ENCODE measurements at regions not wholly inside any gene's neighbourhood (a gene's known extent, or its start where the extent isn't known, plus 50 kb on each side); places are given as distances from the start of the nearest gene placed in this dataset.

- no peaks in the 10 kb centered on the region for H3K27me3 ChIP-seq
- no peak overlapping the region for H3K4me3 ChIP-seq
- H3K9me3 ChIP-seq, result no peaks in the 10 kb centered on the region
- TF ChIP-seq CTCF (IDR thresholded peaks at IDR 0.05), result no peak
- H3K27ac ChIP-seq, result no peak overlapping the region
- H3K4me1 ChIP-seq, result peaks cover 0 to 10% of the 10 kb centered on the region in 2 donors
- intact Hi-C loops (cut with DNase I), result no loop called here
- H3K36me3 ChIP-seq, result no peaks in the 10 kb centered on the region
- DNase-seq (ENCODE audit: low spot score in 2 of 2), result no peak
These were observed 104.9 kb upstream of the APCDD1 start for GRCh38 chr18:10349561-10349960.

GRCh38 chr18:10350661-10351060, 103.8 kb upstream of the APCDD1 start:
- no peak for DNase-seq (ENCODE audit: low spot score in 2 of 2)
- H3K4me3 ChIP-seq, result no peak overlapping the region
- TF ChIP-seq CTCF (IDR thresholded peaks at IDR 0.05), result no peak
- no peaks in the 10 kb centered on the region for H3K36me3 ChIP-seq
- H3K4me1 ChIP-seq, result peaks cover 0 to 10% of the 10 kb centered on the region in 2 donors
- no peaks in the 10 kb centered on the region for H3K9me3 ChIP-seq
- intact Hi-C loops (cut with DNase I), result loop anchor here (5.0 kb wide), 1 partner anchor 167 kb away; no protein-coding TSS in a partner anchor
- no peak overlapping the region for H3K27ac ChIP-seq
- H3K27me3 ChIP-seq, result no peaks in the 10 kb centered on the region

DNA sequence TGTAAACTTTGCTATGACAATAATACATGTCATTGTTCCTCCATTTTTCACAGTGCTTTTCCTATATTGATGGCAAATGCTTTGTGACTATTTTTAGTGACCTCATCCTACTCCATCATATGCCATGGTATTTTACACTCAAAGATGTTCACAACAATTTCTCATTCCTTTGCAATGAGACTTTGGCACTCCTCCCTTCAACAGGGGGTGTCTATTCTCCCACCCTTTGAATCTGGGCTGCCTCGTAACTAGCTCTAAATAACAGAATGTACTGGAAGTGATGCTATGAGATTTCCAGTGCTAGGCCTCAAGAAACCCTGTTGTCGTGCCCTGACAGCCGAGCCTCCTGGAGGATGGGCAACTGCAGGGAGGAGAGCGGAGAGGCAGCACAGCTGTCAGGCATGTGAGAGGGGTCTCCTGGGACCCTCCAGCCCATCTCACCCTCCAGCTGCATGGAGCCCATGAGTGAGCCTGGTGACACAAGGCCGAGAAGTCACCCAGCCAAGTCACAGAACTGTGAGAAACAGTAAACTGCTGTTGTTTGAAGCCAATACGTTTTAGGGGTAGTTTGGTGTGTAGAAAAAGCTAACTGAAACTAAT, 103.1 kb upstream of the APCDD1 start:
- Histone ChIP-seq H3K4me3 (no peak overlapping the region), H3K4me1 (peaks cover 0 to 10% of the 10 kb centered on the region in 2 donors), H3K36me3 (no peaks in the 10 kb centered on the region), H3K27me3 (no peaks in the 10 kb centered on the region), H3K27ac (no peak overlapping the region), H3K9me3 (no peaks in the 10 kb centered on the region)
- no peak for TF ChIP-seq CTCF (IDR thresholded peaks at IDR 0.05)
- intact Hi-C loops (cut with DNase I), result loop anchor here (5.0 kb wide), 1 partner anchor 166 kb away; no protein-coding TSS in a partner anchor
- no peak for DNase-seq (ENCODE audit: low spot score in 2 of 2)

DNA sequence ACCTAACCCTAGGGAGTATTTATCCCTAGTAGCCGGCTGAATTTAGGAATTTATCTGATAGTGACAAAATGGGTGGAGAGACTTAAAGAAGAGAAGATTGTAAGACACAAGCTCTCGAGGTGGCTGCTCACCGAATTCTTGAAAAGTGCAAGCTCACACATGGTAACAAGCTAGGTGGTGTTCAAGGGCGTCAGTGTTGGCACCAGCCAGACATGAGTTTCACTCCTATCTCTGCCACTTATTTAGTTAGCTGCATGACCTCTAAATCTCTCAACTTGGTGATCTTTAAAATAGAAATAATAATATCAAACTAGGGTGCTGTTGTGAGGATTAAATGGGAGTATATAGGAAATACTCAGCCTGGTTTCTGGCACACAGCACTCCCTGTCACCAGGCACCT, 102.6 kb upstream of the APCDD1 start:
- TF ChIP-seq CTCF (IDR thresholded peaks at IDR 0.05), result no peak
- H3K27me3 ChIP-seq, result no peaks in the 10 kb centered on the region
- no peak overlapping the region for H3K4me3 ChIP-seq
- intact Hi-C loops (cut with DNase I), result loop anchor here (5.0 kb wide), 1 partner anchor 165 kb away; no protein-coding TSS in a partner anchor
- H3K9me3 ChIP-seq, result no peaks in the 10 kb centered on the region
- no peak overlapping the region for H3K27ac ChIP-seq
- H3K4me1 ChIP-seq, result peaks cover 0 to 10% of the 10 kb centered on the region in 2 donors
- DNase-seq (ENCODE audit: low spot score in 2 of 2), result no peak
- no peaks in the 10 kb centered on the region for H3K36me3 ChIP-seq

DNA sequence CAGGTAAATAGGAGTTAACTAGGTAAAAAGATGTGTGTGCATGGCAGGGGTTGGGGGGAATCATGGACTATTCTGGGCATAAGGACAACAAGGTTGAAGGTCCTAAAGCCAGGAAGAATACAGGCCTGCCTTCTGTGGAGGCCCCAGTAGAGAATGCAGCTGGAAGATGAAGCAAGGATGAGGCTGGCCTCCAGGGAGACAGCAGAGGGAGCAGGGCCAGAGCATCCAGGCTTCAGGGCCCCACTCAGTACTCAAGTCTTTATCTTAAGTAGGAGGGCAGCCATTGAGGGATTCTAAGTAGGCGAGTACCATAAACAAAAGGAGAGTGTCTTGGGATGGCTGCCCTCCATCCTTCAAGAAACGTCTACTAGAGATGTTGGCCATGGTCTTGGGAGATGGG, 101.8 kb upstream of the APCDD1 start:
- H3K27ac ChIP-seq, result no peak overlapping the region
- no peak for DNase-seq (ENCODE audit: low spot score in 2 of 2)
- no peaks in the 10 kb centered on the region for H3K27me3 ChIP-seq
- no peaks in the 10 kb centered on the region for H3K36me3 ChIP-seq
- no peak for TF ChIP-seq CTCF (IDR thresholded peaks at IDR 0.05)
- no peaks in the 10 kb centered on the region for H3K9me3 ChIP-seq
- intact Hi-C loops (cut with DNase I), result loop anchor here (5.0 kb wide), 1 partner anchor 165 kb away; no protein-coding TSS in a partner anchor
- peaks cover 0 to 10% of the 10 kb centered on the region in 2 donors for H3K4me1 ChIP-seq
- H3K4me3 ChIP-seq, result no peak overlapping the region
